AG04450 (cell line): ENCODE measurements at regions not wholly inside any gene's neighbourhood (a gene's known extent, or its start where the extent isn't known, plus 50 kb on each side); places are given as distances from the start of the nearest gene placed in this dataset.

Source experiments
- CTCF ChIA-PET: fragments of 300-600, 350-600 bp; formaldehyde crosslinking; extraction: SDS; loops from one replicate; lab custom pipeline; 2022; ENCODE audit warnings: antibody characterized with exemption, inconsistent platforms; lab: Charles Lee
- POLR2A ChIA-PET: fragments of 350-600 bp; formaldehyde crosslinking; extraction: SDS; loops from one replicate; lab custom pipeline; 2021; ENCODE audit warnings: antibody characterized with exemption, inconsistent platforms; lab: Yijun Ruan, JAX
- DNase-seq: peaks from one replicate; pipeline ENCODE4 v3.0.0-alpha.2; 2011; ENCODE audit warnings: low read depth, low spot score
- H3K27ac ChIP-seq: one replicate; pipeline ENCODE4 v1.5.1; 2012; ENCODE audit warnings: low read depth, low read length, control low read depth
- H3K27me3 ChIP-seq: one replicate; pipeline ENCODE4 v1.6.0; 2012; ENCODE audit warnings: low read length; ENCODE audit not compliant: control insufficient read depth, insufficient read depth
- H3K4me3 ChIP-seq: 2 replicates; pipeline ENCODE4 v1.5.1; 2011; ENCODE audit warnings: mild to moderate bottlenecking, low read depth, low read length, control low read depth
- H3K9me3 ChIP-seq: 2 replicates; pipeline ENCODE4 v1.5.1; 2012; ENCODE audit warnings: low read length; ENCODE audit not compliant: control insufficient read depth, insufficient read depth
- TF ChIP-seq, protein P1 (sequence below): IDR thresholded peaks from 2 replicates; pipeline ENCODE4 v1.5.1; 2011; ENCODE audit warnings: low read depth, low read length, control low read depth, inconsistent platforms

- TF ChIP-seq, protein P1, sequence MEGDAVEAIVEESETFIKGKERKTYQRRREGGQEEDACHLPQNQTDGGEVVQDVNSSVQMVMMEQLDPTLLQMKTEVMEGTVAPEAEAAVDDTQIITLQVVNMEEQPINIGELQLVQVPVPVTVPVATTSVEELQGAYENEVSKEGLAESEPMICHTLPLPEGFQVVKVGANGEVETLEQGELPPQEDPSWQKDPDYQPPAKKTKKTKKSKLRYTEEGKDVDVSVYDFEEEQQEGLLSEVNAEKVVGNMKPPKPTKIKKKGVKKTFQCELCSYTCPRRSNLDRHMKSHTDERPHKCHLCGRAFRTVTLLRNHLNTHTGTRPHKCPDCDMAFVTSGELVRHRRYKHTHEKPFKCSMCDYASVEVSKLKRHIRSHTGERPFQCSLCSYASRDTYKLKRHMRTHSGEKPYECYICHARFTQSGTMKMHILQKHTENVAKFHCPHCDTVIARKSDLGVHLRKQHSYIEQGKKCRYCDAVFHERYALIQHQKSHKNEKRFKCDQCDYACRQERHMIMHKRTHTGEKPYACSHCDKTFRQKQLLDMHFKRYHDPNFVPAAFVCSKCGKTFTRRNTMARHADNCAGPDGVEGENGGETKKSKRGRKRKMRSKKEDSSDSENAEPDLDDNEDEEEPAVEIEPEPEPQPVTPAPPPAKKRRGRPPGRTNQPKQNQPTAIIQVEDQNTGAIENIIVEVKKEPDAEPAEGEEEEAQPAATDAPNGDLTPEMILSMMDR, result no peak
- H3K9me3 ChIP-seq, result no peaks in the 10 kb centered on the region
- ChIA-PET CTCF (no interaction called here), POLR2A (no interaction called here)
- no peak overlapping the region for H3K27ac ChIP-seq
- no peak for DNase-seq
- H3K4me3 ChIP-seq, result no peak overlapping the region
- no peaks in the 10 kb centered on the region for H3K27me3 ChIP-seq
Measured at GRCh38 chr6:82767037-82767436, 298.6 kb downstream of the UBE3D start.

- POLR2A ChIA-PET, result no interaction called here
- TF ChIP-seq, protein P1, result no peak
Measured at GRCh38 chr6:82767447-82767846, 298.2 kb downstream of the UBE3D start.

GRCh38 chr6:82772851-82773717 is 292.6 kb downstream of the UBE3D start:
- TF ChIP-seq, protein P1, result no peak
- Histone ChIP-seq H3K9me3 (no peaks in the 10 kb centered on the region), H3K27ac (no peak overlapping the region), H3K27me3 (no peaks in the 10 kb centered on the region), H3K4me3 (no peak overlapping the region)
- ChIA-PET POLR2A (no interaction called here), CTCF (interaction anchor here (0.5 to 1.6 kb wide), 3 partner anchors 8 to 502 kb away, joined by 3 to 7 read pairs (median 3); partner anchors contain the start of gene UBE3D)
- DNase-seq, result no peak

More at GRCh38 chr6:82767447-82767846, 298.2 kb downstream of the UBE3D start:
- CTCF ChIA-PET, result no interaction called here
- no peak for DNase-seq
- Histone ChIP-seq H3K9me3 (no peaks in the 10 kb centered on the region), H3K27me3 (no peaks in the 10 kb centered on the region), H3K4me3 (no peak overlapping the region), H3K27ac (no peak overlapping the region)

- Histone ChIP-seq H3K4me3 (no peak overlapping the region), H3K27me3 (peaks cover 3% of the 10 kb centered on the region), H3K27ac (no peak overlapping the region), H3K9me3 (no peaks in the 10 kb centered on the region)
- TF ChIP-seq, protein P1, result no peak
- DNase-seq, result no peak
- ChIA-PET CTCF (interaction anchor here (2.0 kb wide), 1 partner anchor 505 kb away, joined by 6 read pairs; no protein-coding TSS in a partner anchor), POLR2A (no interaction called here)
Measured at GRCh38 chr6:82775361-82775760, 290.3 kb downstream of the UBE3D start.

DNA sequence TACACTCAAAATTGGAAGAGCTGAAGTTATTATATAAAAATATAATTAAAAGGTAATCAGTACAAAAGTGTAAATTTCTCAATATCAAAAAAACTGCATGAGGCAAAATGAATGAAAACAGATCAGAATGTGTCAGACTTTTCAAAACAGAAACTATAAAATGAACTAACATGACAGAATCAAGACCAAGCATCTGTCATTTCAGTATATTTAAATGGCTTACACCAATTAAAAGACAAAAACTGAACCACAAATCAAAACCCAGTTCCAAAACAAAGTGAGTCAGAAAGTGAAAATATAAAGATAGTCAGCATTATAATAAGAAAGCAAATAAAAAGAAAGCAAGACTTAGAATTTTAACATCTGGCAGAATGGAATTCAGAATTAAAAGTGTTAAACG is 289.7 kb downstream of the UBE3D start:
- H3K27me3 ChIP-seq, result peaks cover 3% of the 10 kb centered on the region
- CTCF ChIA-PET, result interaction anchor here (2.0 kb wide), 1 partner anchor 505 kb away, joined by 6 read pairs; no protein-coding TSS in a partner anchor
- no peak overlapping the region for H3K27ac ChIP-seq
- POLR2A ChIA-PET, result no interaction called here
- H3K4me3 ChIP-seq, result no peak overlapping the region
- TF ChIP-seq, protein P1, result no peak
- no peaks in the 10 kb centered on the region for H3K9me3 ChIP-seq
- no peak for DNase-seq
